SH-SY5Y (cell line): ENCODE measurements at regions not wholly inside any gene's neighbourhood (a gene's known extent, or its start where the extent isn't known, plus 50 kb on each side); places are given as distances from the start of the nearest gene placed in this dataset.

Source experiments
- GATA2 ChIP-seq: IDR thresholded peaks from 2 replicates; pipeline ENCODE4 v1.6.1; 2011; ENCODE audit warnings: mild to moderate bottlenecking, low read depth, low read length
- GATA3 ChIP-seq: IDR thresholded peaks from 2 replicates; pipeline ENCODE4 v1.6.1; 2011; ENCODE audit warnings: low read depth, mild to moderate bottlenecking, low read length, moderate library complexity

- TF ChIP-seq GATA3 (no peak), GATA2 (no peak)
Observed at GRCh38 chr12:113555226-113555625, 83.6 kb upstream of the LHX5 start.
